ENCODE measurements at regions not wholly inside any gene's neighbourhood (a gene's known extent, or its start where the extent isn't known, plus 50 kb on each side); places are given as distances from the start of the nearest gene placed in this dataset.

DNA sequence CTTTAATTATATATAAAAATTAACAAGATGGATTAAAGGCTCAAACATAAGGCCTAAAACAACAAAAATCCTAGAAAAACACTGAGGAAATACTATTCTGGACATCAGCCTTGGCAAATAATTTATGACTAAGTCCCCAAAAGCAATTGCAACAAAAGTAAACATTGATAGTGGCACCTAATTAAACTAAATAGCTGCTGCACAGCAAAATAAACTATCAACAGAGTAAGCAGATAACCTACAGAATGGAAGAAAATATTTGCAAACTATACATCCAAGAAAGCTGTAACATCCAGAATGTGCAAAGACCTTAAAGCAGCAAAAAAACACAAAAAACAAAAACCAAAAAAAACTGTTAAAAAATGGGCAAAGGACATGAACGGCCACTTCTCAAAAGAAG lies 384.0 kb upstream of the SEMA3D start:
- TF ChIP-seq, protein P1, sequence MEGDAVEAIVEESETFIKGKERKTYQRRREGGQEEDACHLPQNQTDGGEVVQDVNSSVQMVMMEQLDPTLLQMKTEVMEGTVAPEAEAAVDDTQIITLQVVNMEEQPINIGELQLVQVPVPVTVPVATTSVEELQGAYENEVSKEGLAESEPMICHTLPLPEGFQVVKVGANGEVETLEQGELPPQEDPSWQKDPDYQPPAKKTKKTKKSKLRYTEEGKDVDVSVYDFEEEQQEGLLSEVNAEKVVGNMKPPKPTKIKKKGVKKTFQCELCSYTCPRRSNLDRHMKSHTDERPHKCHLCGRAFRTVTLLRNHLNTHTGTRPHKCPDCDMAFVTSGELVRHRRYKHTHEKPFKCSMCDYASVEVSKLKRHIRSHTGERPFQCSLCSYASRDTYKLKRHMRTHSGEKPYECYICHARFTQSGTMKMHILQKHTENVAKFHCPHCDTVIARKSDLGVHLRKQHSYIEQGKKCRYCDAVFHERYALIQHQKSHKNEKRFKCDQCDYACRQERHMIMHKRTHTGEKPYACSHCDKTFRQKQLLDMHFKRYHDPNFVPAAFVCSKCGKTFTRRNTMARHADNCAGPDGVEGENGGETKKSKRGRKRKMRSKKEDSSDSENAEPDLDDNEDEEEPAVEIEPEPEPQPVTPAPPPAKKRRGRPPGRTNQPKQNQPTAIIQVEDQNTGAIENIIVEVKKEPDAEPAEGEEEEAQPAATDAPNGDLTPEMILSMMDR (IDR thresholded peaks at IDR 0.05; ENCODE audit: control extremely low read depth, extremely low read depth, low read depth, missing control alignments) = no peak
- no peak for DNase-seq (ENCODE audit: extremely low spot score)
- ChIA-PET POLR2A (no interaction called here), CTCF (interaction anchor here (1.0 to 1.4 kb wide), 2 partner anchors 11 to 17 kb away, joined by 3 read pairs; no protein-coding TSS in a partner anchor)

DNA sequence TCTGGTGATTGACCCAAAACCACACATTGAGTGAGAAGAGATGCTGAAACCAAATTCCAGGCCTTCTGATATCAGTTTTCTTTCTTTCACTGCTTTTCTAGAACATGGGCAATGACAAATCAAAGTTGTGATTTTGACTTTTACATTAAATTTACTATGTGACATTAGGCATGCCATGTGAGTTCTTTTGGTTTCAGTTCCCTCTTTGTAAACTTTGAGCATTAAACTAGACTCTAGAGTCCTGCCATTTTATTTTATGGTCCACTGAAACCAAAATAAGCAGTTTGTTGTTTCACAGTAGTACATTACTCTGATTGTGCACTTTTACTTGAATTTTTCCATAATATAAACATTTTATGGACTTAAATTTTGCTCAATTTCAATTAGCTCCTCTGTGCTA lies 381.1 kb upstream of the SEMA3D start:
- POLR2A ChIA-PET = no interaction called here
- DNase-seq (ENCODE audit: extremely low spot score) = no peak
- TF ChIP-seq, protein P1 (IDR thresholded peaks at IDR 0.05; ENCODE audit: control extremely low read depth, extremely low read depth, low read depth, missing control alignments) = no peak
- CTCF ChIA-PET = interaction anchor here (0.7 to 1.8 kb wide), 2 partner anchors 12 to 13 kb away, joined by 3 to 5 read pairs; no protein-coding TSS in a partner anchor

DNA sequence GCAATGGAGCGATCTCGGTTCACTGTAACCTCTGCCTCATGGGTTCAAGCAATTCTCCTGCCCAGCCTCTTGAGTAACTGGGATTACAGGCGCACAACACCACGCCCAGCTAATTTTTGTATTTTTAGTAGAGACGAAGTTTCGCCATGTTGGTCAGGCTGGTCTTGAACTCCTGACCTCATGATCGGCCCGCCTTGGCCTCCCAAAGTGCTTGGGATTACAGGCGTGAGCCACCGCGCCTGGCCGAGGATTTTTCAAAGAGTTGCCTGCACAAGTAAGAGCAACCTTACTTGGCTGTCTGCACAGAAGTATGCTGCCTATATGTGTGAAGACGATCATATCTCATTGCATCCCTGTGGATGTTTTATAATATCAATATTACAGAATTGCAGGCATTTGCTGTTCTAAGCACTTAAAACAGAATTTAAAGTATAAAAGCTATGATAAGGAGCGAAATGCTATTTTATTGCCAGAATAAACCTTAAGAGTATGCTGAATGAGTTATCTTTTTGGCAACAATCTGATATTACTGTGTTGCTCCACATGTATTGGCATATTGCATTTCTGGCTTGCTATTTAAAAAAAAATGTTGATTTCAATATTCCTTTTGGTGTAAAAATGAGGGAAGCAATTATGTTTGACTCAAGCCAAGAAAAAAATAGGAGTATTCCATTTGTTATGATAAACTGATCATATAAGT lies 379.4 kb upstream of the SEMA3D start:
- DNase-seq (ENCODE audit: extremely low spot score) = no peak
- CTCF ChIA-PET = interaction anchor here (1.6 kb wide), 1 partner anchor 10 kb away, joined by 4 read pairs; no protein-coding TSS in a partner anchor
- TF ChIP-seq, protein P1 (IDR thresholded peaks at IDR 0.05; ENCODE audit: control extremely low read depth, extremely low read depth, low read depth, missing control alignments) = no peak
- POLR2A ChIA-PET = no interaction called here

DNA sequence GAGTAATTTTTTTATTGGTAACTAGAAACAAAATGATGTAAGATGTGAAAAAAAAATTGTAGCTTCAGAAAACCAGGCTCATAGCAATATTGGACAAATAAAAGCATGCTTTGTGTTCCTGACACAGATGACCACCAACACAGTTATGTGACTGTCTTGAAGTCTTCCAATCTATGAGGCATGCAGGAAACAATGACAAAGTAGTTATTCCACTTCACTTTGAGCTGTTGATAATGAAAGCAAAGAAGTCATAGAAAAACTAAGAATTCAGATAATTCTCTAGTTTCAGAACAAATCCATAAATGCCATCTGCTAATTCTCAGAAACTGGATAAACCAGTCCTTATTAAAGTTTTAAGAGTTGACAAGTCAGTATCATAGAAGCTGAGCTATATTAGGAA lies 378.4 kb upstream of the SEMA3D start:
- ChIA-PET POLR2A (no interaction called here), CTCF (interaction anchor here (1.0 to 1.6 kb wide), 2 partner anchors 9 to 11 kb away, joined by 4 read pairs; no protein-coding TSS in a partner anchor)
- DNase-seq (ENCODE audit: extremely low spot score) = no peak
- TF ChIP-seq, protein P1 (IDR thresholded peaks at IDR 0.05; ENCODE audit: control extremely low read depth, extremely low read depth, low read depth, missing control alignments) = no peak

DNA sequence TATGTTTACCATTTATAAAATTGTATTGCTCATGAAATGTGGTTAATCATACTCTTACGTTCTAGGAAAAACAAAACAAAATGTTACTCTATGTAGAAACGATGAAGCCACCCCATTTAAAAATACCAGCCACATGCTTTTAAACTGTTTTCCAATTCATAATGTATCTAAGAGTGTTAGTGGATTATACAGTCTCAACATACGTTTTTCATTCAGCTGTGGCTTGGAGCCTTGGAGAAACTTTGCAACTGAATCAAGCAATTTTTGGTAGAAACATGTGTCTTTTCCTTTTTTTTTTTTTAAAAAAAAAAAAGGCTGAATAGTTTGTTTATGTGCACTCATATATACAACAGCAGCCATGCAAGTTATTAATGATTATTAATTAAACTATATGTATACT lies 378.0 kb upstream of the SEMA3D start:
- DNase-seq (ENCODE audit: extremely low spot score) = no peak
- ChIA-PET POLR2A (no interaction called here), CTCF (interaction anchor here (1.0 to 1.6 kb wide), 2 partner anchors 9 to 10 kb away, joined by 4 read pairs; no protein-coding TSS in a partner anchor)
- TF ChIP-seq, protein P1 (IDR thresholded peaks at IDR 0.05; ENCODE audit: control extremely low read depth, extremely low read depth, low read depth, missing control alignments) = no peak

DNA sequence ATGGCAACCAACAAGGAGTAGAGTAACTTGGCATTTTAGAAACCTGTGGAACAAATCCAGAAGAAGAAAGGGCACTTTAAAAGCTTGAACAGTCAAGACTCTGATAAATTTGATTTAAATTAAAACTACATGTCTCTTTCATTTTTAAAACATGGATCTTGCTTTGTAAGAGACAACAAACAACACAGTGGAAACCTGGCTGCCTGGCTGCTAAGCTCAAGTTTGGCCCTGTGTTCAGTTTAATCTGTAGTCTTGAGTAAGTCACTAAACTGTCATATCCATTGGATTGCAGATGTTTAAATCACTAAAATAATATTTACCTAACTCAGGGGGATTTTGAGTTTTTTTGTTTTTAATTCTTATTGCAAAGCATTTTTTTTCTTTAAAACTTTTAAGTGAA lies 374.9 kb upstream of the SEMA3D start:
- CTCF ChIA-PET = no interaction called here
- POLR2A ChIA-PET = no interaction called here
- TF ChIP-seq, protein P1 (IDR thresholded peaks at IDR 0.05; ENCODE audit: control extremely low read depth, extremely low read depth, low read depth, missing control alignments) = no peak
- no peak for DNase-seq (ENCODE audit: extremely low spot score)

All from GM10248 (cell line).